MCF 10A (cell line): ENCODE measurements at regions not wholly inside any gene's neighbourhood (a gene's known extent, or its start where the extent isn't known, plus 50 kb on each side); places are given as distances from the start of the nearest gene placed in this dataset.

ENCODE experiments used
- BruUV-seq: library from RNA; stranded (reverse); fragments of 400-500 nt; replicated peaks from 2 replicates; lab custom pipeline; 2021; lab: Mats Ljungman, UMichigan
- CTCF ChIA-PET: fragments of 300-600 bp; sonication (Branson Sonifier 250); formaldehyde crosslinking; extraction: SDS; loops from one replicate; lab custom pipeline; 2021; ENCODE audit warnings: antibody characterized with exemption, inconsistent platforms; lab: Yijun Ruan, JAX
- POLR2A ChIA-PET: fragments of 300-600, 350-650 bp; sonication (Branson Sonifier 250); formaldehyde crosslinking; extraction: SDS; loops from one replicate; lab custom pipeline; 2020; ENCODE audit warnings: antibody characterized with exemption, inconsistent platforms; lab: Yijun Ruan, JAX
- DNase-seq: peaks from one replicate; pipeline ENCODE4 v3.0.0-alpha.2; 2018; ENCODE audit not compliant: unreplicated experiment
- H3K27ac Mint-ChIP-seq: one replicate; pipeline ENCODE4 v1.8.0; 2022; ENCODE audit warnings: mild to moderate bottlenecking, low read depth, mixed read lengths; ENCODE audit not compliant: unreplicated experiment
- H3K27me3 Mint-ChIP-seq: one replicate; pipeline ENCODE4 v1.8.0; 2022; ENCODE audit warnings: mixed read lengths; ENCODE audit not compliant: insufficient read depth, unreplicated experiment
- H3K36me3 Mint-ChIP-seq: one replicate; pipeline ENCODE4 v1.8.0; 2022; ENCODE audit warnings: mild to moderate bottlenecking, moderate library complexity, mixed read lengths; ENCODE audit not compliant: insufficient read depth, unreplicated experiment
- H3K4me1 Mint-ChIP-seq: one replicate; pipeline ENCODE4 v1.8.0; 2022; ENCODE audit warnings: mixed read lengths; ENCODE audit not compliant: insufficient read depth, unreplicated experiment
- H3K4me3 Mint-ChIP-seq: one replicate; pipeline ENCODE4 v1.8.0; 2022; ENCODE audit warnings: mild to moderate bottlenecking, moderate library complexity, mixed read lengths; ENCODE audit not compliant: unreplicated experiment
- H3K9me3 Mint-ChIP-seq: one replicate; pipeline ENCODE4 v1.8.0; 2022; ENCODE audit warnings: mixed read lengths; ENCODE audit not compliant: unreplicated experiment
- CTCF ChIP-seq: fragments of 200-600 bp; IDR thresholded peaks from one replicate; pipeline ENCODE4 v1.8.0; 2022; ENCODE audit warnings: antibody characterized with exemption, mild to moderate bottlenecking; ENCODE audit not compliant: unreplicated experiment
- intact Hi-C: fragments of 100-400 bp; cut with micrococcal nuclease; formaldehyde crosslinking; loops from 2 replicates; pipeline ENCODE4 v1.14.1; 2022

GRCh38 chr18:24719791-24720190, 259.4 kb downstream of the HRH4 start:
- H3K4me1 Mint-ChIP-seq = no peaks in the 10 kb centered on the region
- H3K36me3 Mint-ChIP-seq = no peaks in the 10 kb centered on the region
- CTCF ChIA-PET = interaction anchor here (0.6 kb wide), 1 partner anchor 362 kb away, joined by 3 read pairs; no protein-coding TSS in a partner anchor
- POLR2A ChIA-PET = no interaction called here
- no peak overlapping the region for H3K27ac Mint-ChIP-seq
- no peaks in the 10 kb centered on the region for H3K9me3 Mint-ChIP-seq
- H3K27me3 Mint-ChIP-seq = peaks cover 44% of the 10 kb centered on the region
- H3K4me3 Mint-ChIP-seq = no peak overlapping the region
- intact Hi-C loops = no loop called here
- no peak for TF ChIP-seq CTCF
- no peak for DNase-seq
- BruUV-seq = no TSS peak

GRCh38 chr18:24721388-24721787, 261.0 kb downstream of the HRH4 start:
- Mint-ChIP-seq H3K9me3 (no peaks in the 10 kb centered on the region), H3K27ac (no peak overlapping the region), H3K4me1 (no peaks in the 10 kb centered on the region), H3K36me3 (no peaks in the 10 kb centered on the region), H3K4me3 (no peak overlapping the region), H3K27me3 (peaks cover 44% of the 10 kb centered on the region)
- DNase-seq = no peak
- ChIA-PET POLR2A (interaction anchor here (0.9 kb wide), 1 partner anchor 174 kb away, joined by 3 read pairs; no protein-coding TSS in a partner anchor), CTCF (interaction anchor here (1.2 to 10.0 kb wide), 3 partner anchors 121 to 176 kb away, joined by 4 to 215 read pairs (median 5); no protein-coding TSS in a partner anchor)
- BruUV-seq = no TSS peak
- no peak for TF ChIP-seq CTCF
- intact Hi-C loops = no loop called here

DNA sequence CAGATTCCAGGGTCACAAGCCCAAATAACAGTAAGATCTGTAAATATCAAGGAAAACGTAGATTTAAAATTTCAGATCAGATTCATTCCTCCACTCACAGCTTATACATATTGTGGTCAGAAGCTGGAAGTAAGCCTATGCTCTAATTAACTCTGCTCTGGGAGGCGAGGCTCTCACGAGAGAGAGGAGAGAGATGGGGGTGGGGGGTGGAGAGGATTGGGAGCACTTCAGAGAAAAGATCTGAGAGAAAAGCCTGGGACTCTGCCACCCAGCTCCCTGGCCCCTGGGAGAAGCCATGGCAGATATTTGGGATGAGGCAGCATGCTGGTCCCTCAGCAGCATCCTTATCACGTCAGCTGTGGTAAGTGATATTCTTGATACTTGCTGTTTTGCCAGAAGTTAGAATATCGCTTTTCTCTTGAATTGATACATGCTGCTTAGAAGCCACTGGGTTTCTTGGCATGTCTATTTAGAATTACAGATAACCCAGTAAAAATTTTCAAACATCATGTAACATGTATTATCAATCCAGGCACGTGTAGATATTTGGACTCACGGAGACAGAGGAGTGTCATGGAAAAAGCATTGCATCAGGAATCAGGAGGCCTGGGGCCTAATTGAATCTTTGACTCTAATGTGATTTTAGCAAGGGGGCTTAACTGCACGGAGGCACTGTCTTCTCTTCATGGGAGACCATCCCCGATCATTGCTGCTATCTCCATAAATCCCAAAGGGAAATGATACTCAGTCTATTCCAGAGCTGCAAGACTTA, 265.4 kb downstream of the HRH4 start:
- CTCF ChIA-PET = interaction anchor here (0.5 to 10.0 kb wide), 46 partner anchors 8 to 1146 kb away, joined by 3 to 215 read pairs (median 4); no protein-coding TSS in a partner anchor
- Mint-ChIP-seq H3K27ac (no peak overlapping the region), H3K36me3 (no peaks in the 10 kb centered on the region), H3K4me1 (no peaks in the 10 kb centered on the region), H3K9me3 (no peaks in the 10 kb centered on the region), H3K4me3 (no peak overlapping the region), H3K27me3 (peaks cover 57% of the 10 kb centered on the region)
- DNase-seq = no peak
- POLR2A ChIA-PET = interaction anchor here (1.0 to 1.6 kb wide), 3 partner anchors 125 to 182 kb away, joined by 3 to 4 read pairs (median 3); no protein-coding TSS in a partner anchor
- no peak for TF ChIP-seq CTCF
- BruUV-seq = no TSS peak
- intact Hi-C loops = loop anchor here (1.0 to 2.0 kb wide), 4 partner anchors 126 to 367 kb away; no protein-coding TSS in a partner anchor
